Activated naive CD8-positive, alpha-beta T cell treated with anti-CD3 and anti-CD28 coated beads, Interleukin-2, amount 50 U/mL, for 24 hours (primary cell): ENCODE measurements at regions not wholly inside any gene's neighbourhood (a gene's known extent, or its start where the extent isn't known, plus 50 kb on each side); places are given as distances from the start of the nearest gene placed in this dataset.

Experiments
- ATAC-seq: fragments of 150-1000 bp; cut with Tn5 transposase; one replicate; pipeline ENCODE4 v1.10.0; 2021
- DNase-seq: peaks from one replicate; pipeline ENCODE4 v3.0.0; 2021
- H3K27ac Mint-ChIP-seq: one replicate; pipeline ENCODE4 v1.8.0; 2021; ENCODE audit warnings: mild to moderate bottlenecking, mixed read lengths
- H3K27me3 Mint-ChIP-seq: one replicate; pipeline ENCODE4 v1.8.0; 2021; ENCODE audit warnings: mixed read lengths
- H3K36me3 Mint-ChIP-seq: one replicate; pipeline ENCODE4 v1.8.0; 2021; ENCODE audit warnings: low read depth, mixed read lengths
- H3K4me1 Mint-ChIP-seq: one replicate; pipeline ENCODE4 v1.8.0; 2021; ENCODE audit warnings: mixed read lengths
- H3K4me3 Mint-ChIP-seq: one replicate; pipeline ENCODE4 v1.8.0; 2021; ENCODE audit warnings: mild to moderate bottlenecking, moderate library complexity, mixed read lengths
- H3K9me3 Mint-ChIP-seq: one replicate; pipeline ENCODE4 v1.8.0; 2021; ENCODE audit warnings: mixed read lengths

DNA sequence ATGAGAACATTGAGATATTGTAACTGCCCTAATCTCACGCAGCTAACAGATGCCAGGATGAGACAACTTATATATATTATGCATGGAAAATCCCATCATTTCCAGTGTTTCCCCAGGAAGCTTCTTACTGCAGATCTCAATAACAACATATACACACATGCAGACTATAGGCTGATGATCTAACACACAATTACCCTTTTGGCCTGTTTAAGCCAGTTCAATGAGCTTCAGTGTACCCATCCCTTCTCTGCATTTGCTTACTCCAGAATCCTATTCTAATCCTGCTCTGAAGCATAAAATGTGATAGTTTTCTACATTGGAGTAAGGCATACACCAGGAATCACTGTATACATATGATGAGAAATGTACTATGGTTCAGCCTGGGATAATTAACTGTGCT is 489.4 kb downstream of the SUCLA2 start:
- DNase-seq: no peak
- Mint-ChIP-seq H3K4me1 (no peaks in the 10 kb centered on the region), H3K4me3 (no peak overlapping the region), H3K9me3 (peaks cover 14% of the 10 kb centered on the region), H3K27ac (no peak overlapping the region), H3K36me3 (no peaks in the 10 kb centered on the region), H3K27me3 (no peaks in the 10 kb centered on the region)
- ATAC-seq: no peak

DNA sequence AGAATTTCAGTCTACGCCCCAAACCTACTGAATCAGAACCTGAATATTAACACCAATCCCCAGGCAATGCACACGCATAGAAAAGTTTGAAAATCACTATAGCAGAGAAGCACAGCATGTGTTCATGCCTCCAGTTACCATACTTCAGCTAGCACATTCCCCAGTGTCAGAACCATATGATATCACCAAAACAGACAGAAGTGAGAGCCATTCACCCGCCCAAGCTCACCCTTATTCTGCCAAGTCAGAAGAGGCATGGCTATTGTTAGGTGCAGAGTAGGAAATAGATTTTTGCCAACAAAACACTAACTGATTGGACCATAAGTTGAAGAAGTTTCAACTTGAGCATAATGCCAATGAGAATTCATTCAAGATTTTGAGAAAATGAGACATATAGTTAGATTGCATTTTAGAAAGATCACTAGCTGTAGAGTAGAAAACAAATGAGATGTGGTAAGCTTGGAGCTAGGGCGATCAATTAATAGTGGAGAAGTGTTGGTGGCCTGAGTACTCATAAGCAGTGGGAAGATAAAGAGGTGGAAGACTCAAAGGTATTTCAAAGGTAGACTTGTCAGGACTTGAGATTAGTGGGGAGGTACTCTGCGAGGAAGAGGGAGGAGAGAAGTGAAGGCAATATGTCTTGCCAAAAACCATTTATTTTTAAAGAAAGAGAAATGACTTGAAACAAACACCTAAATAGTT is 492.4 kb downstream of the SUCLA2 start:
- no peak for ATAC-seq
- H3K27ac Mint-ChIP-seq: no peak overlapping the region
- no peaks in the 10 kb centered on the region for H3K4me1 Mint-ChIP-seq
- DNase-seq: no peak
- H3K36me3 Mint-ChIP-seq: no peaks in the 10 kb centered on the region
- no peaks in the 10 kb centered on the region for H3K9me3 Mint-ChIP-seq
- no peak overlapping the region for H3K4me3 Mint-ChIP-seq
- no peaks in the 10 kb centered on the region for H3K27me3 Mint-ChIP-seq

DNA sequence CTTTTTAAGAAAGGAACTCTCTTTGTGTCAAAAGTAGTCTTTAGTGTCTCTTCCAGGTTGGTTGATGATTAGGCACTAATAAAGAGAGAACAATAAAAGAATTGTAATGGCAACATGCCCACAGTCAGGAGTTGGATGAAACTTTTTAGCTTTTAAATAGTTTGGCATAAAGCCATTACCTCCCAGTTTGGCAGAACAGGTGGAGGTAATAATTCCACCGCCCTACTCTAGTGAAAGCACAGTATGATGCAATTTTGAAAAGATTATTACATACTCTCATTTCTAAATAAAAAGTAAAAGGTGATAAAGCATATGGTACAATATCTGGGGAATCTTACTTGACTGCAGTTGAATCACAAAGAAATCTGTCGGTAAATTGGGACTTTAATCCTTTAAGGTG is 497.6 kb downstream of the SUCLA2 start:
- Mint-ChIP-seq H3K36me3 (no peaks in the 10 kb centered on the region), H3K27ac (no peak overlapping the region), H3K27me3 (peaks cover 5% of the 10 kb centered on the region), H3K4me3 (no peak overlapping the region), H3K9me3 (no peaks in the 10 kb centered on the region), H3K4me1 (no peaks in the 10 kb centered on the region)
- DNase-seq: no peak
- no peak for ATAC-seq

DNA sequence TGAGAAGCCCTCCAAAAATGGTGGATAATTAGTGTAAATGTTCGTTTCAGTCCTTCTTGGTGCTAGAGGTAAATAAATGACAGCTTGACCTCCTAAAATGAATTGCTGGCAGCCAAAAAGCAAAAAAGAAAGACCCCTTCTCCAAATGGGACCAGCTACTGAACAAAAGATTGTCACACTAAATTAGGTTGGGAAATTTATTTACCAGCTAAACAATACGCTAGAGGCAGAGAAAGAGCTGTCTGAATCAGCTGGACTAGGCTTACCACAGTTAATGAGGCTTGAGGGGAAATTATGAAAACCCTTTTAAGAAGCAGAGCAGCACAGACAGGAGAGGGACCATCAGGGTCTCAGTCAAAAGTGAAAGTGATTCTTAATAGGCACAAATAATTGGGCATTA is 498.9 kb downstream of the SUCLA2 start:
- peaks cover 5% of the 10 kb centered on the region for H3K27me3 Mint-ChIP-seq
- no peak overlapping the region for H3K27ac Mint-ChIP-seq
- no peaks in the 10 kb centered on the region for H3K36me3 Mint-ChIP-seq
- no peaks in the 10 kb centered on the region for H3K9me3 Mint-ChIP-seq
- no peak for DNase-seq
- no peak for ATAC-seq
- H3K4me3 Mint-ChIP-seq: no peak overlapping the region
- no peaks in the 10 kb centered on the region for H3K4me1 Mint-ChIP-seq

DNA sequence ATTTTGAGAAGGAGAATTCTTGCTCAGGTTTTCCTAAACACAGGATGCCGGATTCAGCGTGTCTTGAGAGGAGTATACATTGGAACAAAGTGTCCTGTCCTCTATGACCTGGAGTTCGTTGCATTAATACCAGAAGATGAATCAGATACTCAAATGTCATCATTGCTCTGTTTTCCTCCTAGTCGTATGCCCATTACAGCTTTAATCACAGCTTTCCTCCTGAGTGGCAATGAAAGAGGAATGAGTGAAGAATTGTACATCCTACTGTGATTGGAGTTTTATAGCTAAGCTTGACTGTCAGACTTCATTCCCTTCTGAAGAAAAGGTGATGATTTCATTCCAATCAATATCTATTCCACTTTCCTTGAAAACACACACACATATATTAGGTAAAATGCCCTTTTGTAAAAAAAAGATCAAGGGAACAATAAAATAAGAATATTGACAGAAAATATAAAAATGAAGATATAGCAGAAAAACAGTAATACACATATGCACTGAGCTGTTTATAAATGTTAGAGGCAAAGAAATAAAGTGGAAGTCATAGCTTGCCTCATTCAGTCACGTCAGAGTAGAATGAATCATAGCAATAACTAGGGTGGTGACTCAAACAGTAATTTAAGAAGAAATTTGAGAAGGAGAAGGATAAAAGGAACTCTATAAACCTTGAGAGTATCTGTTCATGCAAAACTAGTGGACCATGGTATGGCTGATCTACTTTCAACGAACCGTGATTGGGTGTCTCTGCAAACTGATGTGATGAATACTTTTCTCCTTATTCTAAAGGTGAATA is 501.5 kb downstream of the SUCLA2 start:
- H3K27me3 Mint-ChIP-seq: peaks cover 7% of the 10 kb centered on the region
- no peaks in the 10 kb centered on the region for H3K4me1 Mint-ChIP-seq
- no peak for ATAC-seq
- no peak for DNase-seq
- no peak overlapping the region for H3K27ac Mint-ChIP-seq
- H3K36me3 Mint-ChIP-seq: no peaks in the 10 kb centered on the region
- no peak overlapping the region for H3K4me3 Mint-ChIP-seq
- no peaks in the 10 kb centered on the region for H3K9me3 Mint-ChIP-seq

DNA sequence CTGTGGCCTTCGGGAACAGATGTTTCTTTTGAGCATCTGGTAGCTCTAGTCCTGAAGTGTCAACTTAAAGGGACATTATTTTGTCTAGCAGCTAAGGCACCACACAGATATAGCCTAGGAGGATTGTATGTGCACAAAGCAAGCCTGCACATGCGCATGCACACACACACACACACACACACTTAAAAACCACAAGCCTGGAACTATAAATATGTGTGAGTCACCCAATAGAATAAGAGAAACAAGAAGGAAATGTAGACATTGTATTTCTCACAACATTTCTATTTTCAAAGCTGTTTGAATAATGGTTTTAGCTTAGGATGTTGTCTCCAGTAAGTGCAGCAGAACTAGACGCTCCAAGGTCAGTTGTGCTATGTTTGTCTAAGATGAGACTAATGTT is 516.5 kb downstream of the SUCLA2 start:
- ATAC-seq: no peak
- DNase-seq: no peak
- Mint-ChIP-seq H3K36me3 (no peaks in the 10 kb centered on the region), H3K27ac (no peak overlapping the region), H3K4me1 (no peaks in the 10 kb centered on the region), H3K9me3 (no peaks in the 10 kb centered on the region), H3K27me3 (no peaks in the 10 kb centered on the region), H3K4me3 (no peak overlapping the region)

DNA sequence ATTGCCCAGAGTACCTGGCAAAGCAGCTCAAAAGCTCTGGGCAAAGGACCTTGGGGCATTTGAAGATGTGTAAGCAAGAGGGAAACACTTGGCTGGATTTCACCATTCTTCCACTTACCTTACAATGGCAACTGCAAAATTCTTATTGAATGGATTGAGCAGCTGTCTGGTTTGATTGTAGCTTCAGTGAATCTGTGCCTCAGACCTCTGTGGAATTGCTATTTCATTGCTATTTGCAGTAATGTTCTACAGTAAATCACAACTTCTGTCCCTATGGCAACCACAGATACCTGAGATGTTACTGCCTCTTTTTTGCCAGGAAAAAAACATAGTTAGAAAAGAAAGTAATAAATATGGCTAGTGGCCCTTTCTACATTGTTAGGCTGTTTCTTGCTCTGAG is 519.5 kb downstream of the SUCLA2 start:
- Mint-ChIP-seq H3K27me3 (no peaks in the 10 kb centered on the region), H3K27ac (no peak overlapping the region), H3K4me3 (no peak overlapping the region), H3K4me1 (no peaks in the 10 kb centered on the region), H3K36me3 (no peaks in the 10 kb centered on the region), H3K9me3 (no peaks in the 10 kb centered on the region)
- DNase-seq (no peak), ATAC-seq (no peak)

DNA sequence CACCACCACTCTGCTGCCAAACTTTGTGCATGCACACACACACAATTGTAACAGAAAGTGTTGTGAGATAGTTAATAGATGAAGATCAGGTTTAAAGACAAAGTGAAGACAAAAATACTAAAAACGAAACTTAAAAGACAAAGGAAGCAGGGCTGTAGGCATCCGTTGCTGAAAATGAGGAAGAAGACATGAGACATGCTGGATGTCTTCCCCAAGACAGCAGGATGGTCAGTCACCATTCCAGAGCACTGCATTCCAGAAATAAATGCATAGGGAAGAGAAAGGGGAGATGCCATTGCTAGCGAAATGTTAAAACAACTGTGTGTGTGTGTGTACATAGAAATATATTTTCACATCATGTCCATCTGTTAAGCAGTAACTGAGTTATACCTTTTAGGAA is 520.1 kb downstream of the SUCLA2 start:
- no peak overlapping the region for H3K27ac Mint-ChIP-seq
- ATAC-seq: no peak
- H3K27me3 Mint-ChIP-seq: no peaks in the 10 kb centered on the region
- no peak overlapping the region for H3K4me3 Mint-ChIP-seq
- H3K9me3 Mint-ChIP-seq: no peaks in the 10 kb centered on the region
- H3K36me3 Mint-ChIP-seq: no peaks in the 10 kb centered on the region
- no peaks in the 10 kb centered on the region for H3K4me1 Mint-ChIP-seq
- DNase-seq: no peak

DNA sequence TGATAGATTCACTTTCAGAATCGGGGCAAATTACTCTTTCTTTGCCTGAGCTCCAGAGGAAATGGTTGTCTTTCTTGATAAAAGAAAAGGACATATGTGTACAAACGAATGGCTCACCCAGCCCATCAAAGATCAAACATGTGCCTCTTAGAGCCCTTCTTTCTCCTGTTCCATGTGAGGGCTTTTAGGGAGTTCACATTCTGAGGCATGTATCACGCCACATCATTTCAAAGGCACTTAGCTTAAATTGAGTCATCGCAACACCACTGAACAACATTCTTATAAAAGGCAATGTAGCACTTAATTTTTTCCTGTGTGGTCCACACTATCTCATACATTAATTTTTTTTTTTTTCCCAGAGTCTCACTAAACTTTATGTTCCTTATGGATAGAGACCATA is 521.0 kb downstream of the SUCLA2 start:
- no peak for ATAC-seq
- Mint-ChIP-seq H3K9me3 (no peaks in the 10 kb centered on the region), H3K27me3 (no peaks in the 10 kb centered on the region)

DNA sequence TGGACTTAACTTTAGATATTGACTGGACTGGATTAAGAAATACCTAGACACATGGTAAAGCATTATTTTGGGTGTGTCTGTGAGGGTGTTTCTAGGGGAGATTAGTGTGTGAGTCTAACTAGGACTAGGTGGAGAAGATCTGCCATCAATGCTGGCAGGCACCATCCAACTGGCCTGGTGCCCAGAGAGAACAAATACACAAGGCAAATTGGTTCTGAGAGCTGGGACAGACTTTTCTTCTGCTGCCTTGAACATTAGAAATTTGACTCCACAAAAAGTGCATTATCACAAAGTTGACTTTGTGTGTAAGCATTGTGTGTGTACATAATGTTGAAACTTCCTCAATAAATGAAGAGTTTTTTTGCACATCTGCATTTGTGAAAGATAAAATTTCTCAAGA is 522.1 kb downstream of the SUCLA2 start:
- H3K27ac Mint-ChIP-seq: no peak overlapping the region
- no peak for ATAC-seq
- no peak overlapping the region for H3K4me3 Mint-ChIP-seq

More for the DNA sequence above, 521.0 kb downstream of the SUCLA2 start:
- no peaks in the 10 kb centered on the region for H3K4me1 Mint-ChIP-seq
- H3K4me3 Mint-ChIP-seq: no peak overlapping the region
- H3K36me3 Mint-ChIP-seq: no peaks in the 10 kb centered on the region
- no peak for DNase-seq
- no peak overlapping the region for H3K27ac Mint-ChIP-seq

DNA sequence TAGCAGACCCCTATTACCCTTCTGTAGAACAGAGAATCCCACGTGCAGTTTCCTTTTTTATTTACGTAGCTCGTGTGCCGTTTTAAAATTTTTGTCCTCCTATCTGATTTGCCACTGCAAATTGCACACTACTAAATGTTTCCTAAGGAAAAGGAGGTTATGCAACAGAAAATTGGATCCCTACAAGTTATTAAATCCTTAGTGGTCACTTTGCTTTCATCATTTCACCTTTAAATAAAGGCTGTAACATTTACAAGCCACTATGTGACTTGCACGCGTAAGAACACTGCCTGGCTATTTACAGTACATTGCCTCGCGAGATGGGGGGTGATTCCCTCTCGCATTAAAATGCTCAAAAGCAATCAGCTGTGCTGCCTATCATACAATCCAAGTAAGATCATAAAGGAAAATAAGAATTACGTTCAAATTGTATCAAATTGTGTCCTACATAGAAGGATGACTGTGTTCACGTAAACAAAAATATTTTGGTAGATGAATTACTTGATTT is 525.6 kb downstream of the SUCLA2 start:
- Mint-ChIP-seq H3K4me1 (no peaks in the 10 kb centered on the region), H3K27ac (no peak overlapping the region), H3K4me3 (no peak overlapping the region), H3K36me3 (no peaks in the 10 kb centered on the region), H3K9me3 (no peaks in the 10 kb centered on the region), H3K27me3 (no peaks in the 10 kb centered on the region)
- ATAC-seq (no peak), DNase-seq (no peak)

More for the DNA sequence above, 522.1 kb downstream of the SUCLA2 start:
- Mint-ChIP-seq H3K27me3 (no peaks in the 10 kb centered on the region), H3K4me1 (no peaks in the 10 kb centered on the region), H3K9me3 (no peaks in the 10 kb centered on the region), H3K36me3 (no peaks in the 10 kb centered on the region)
- no peak for DNase-seq

DNA sequence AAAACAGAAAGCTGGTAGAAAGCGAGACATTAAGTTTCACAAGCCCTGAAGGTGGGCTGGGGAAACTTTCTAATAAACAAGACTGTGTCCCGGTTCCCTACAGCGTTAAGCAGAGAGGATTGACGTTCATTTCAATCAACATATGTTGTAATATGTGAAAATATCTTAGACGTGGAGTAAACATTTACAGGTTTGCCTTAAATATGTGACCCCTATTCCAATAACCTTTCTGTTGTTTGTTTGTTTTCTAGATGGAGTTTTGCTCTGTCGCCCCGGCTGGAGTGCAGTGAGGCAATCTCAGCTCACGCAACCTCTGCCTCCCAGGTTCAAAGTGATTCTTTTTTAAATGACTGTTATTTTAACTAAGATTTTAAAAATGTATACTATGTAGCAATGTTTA is 526.2 kb downstream of the SUCLA2 start:
- Mint-ChIP-seq H3K36me3 (no peaks in the 10 kb centered on the region), H3K27me3 (no peaks in the 10 kb centered on the region), H3K9me3 (no peaks in the 10 kb centered on the region), H3K4me3 (no peak overlapping the region), H3K27ac (no peak overlapping the region), H3K4me1 (no peaks in the 10 kb centered on the region)
- DNase-seq: no peak
- ATAC-seq: no peak

DNA sequence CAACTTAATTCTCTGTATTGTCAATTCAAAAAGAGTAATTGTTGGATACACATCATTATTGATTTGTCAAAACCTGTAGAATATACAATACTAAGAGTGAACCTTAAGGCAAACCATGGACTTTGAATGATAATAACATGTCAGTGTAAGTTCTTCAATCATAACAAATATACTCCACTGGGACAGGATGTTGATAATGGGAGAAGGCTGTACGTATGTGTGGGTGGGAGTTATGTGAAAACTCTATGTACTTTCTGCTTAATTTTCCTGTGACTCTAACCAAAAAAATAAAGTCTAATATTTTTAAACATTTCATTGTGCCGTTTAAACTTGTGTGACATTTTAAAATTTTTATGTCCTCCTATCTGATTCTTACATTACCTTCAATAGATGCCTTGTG is 526.7 kb downstream of the SUCLA2 start:
- H3K27ac Mint-ChIP-seq: no peak overlapping the region
- no peak for DNase-seq
- H3K27me3 Mint-ChIP-seq: no peaks in the 10 kb centered on the region
- H3K36me3 Mint-ChIP-seq: no peaks in the 10 kb centered on the region
- no peak for ATAC-seq
- no peaks in the 10 kb centered on the region for H3K9me3 Mint-ChIP-seq
- no peaks in the 10 kb centered on the region for H3K4me1 Mint-ChIP-seq
- H3K4me3 Mint-ChIP-seq: no peak overlapping the region

DNA sequence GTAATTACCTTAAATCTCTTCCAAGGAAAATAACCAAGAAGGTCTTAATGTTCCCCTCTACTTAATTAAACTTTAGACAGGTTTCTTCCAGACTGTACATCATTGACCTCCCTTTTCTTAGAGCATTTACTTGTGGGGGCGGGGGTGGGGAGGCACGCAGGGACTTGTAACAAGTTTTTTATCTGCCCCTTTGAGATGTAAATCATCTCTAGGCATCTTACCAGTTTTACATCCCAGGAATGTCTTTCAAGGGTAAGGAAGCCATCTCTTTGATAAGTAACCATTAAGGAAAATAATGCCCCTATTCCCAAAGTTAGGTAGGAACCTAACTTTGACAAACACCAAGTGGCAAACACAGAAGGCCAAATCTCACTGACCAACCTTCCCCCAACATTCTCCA is 528.6 kb downstream of the SUCLA2 start:
- no peak for ATAC-seq
- no peak for DNase-seq
- H3K4me3 Mint-ChIP-seq: no peak overlapping the region
- H3K9me3 Mint-ChIP-seq: no peaks in the 10 kb centered on the region
- no peaks in the 10 kb centered on the region for H3K4me1 Mint-ChIP-seq
- H3K36me3 Mint-ChIP-seq: no peaks in the 10 kb centered on the region
- H3K27me3 Mint-ChIP-seq: no peaks in the 10 kb centered on the region
- no peak overlapping the region for H3K27ac Mint-ChIP-seq

DNA sequence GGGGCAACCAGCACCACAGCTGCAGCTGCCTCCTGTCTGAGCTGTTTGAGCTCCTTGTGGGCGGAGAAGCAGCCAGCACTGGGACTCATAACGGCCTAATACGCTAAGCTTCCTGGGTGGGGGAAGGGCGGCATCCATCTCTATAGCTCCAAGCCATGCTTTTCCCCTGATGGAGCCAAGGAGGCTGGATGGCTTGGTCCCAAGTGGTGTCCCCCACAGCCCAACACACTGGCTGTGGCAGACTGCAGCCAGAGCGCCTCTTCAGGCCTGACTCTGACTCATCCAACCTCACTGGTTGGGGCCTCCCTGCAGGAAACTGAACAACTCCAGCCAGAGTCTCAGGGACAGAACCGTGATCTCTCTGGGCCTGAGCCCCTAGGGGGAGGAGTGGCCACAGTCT is 537.3 kb downstream of the SUCLA2 start:
- no peaks in the 10 kb centered on the region for H3K27me3 Mint-ChIP-seq
- H3K4me1 Mint-ChIP-seq: no peaks in the 10 kb centered on the region
- no peak for ATAC-seq
- no peak overlapping the region for H3K27ac Mint-ChIP-seq
- peaks cover 11% of the 10 kb centered on the region for H3K9me3 Mint-ChIP-seq
- no peak for DNase-seq
- H3K36me3 Mint-ChIP-seq: no peaks in the 10 kb centered on the region
- H3K4me3 Mint-ChIP-seq: no peak overlapping the region
